K562 (cell line): ENCODE measurements at regions not wholly inside any gene's neighbourhood (a gene's known extent, or its start where the extent isn't known, plus 50 kb on each side); places are given as distances from the start of the nearest gene placed in this dataset.

Experiments
- CTCF ChIP-seq, 3 experiments: IDR thresholded peaks in 2 of 3; conservative IDR thresholded peaks in 1 of 3; 2 replicates each; pipeline ENCODE4 v1.5.1; 2011 to 2012; ENCODE audit warnings: low read length in 3 of 3, mild to moderate bottlenecking in 3 of 3, control low read depth in 2 of 3, improper control_type of control experiment in 1 of 3, inconsistent platforms in 1 of 3, low read depth in 1 of 3, mixed read lengths in 1 of 3, moderate library complexity in 1 of 3; ENCODE audit not compliant: insufficient read depth in 2 of 3
- FOXJ3 ChIP-seq: sonication (generic); formaldehyde crosslinking; IDR thresholded peaks from 2 replicates; pipeline ENCODE4 v1.4.0; 2020; ENCODE audit warnings: mild to moderate bottlenecking, missing genetic modification reagents
- RBBP5 ChIP-seq: fragments of 200-600 bp; sonication (generic); IDR thresholded peaks from 2 replicates; pipeline ENCODE4 v1.6.1; 2012; ENCODE audit warnings: borderline replicate concordance, mild to moderate bottlenecking, low read length, control low read depth, inconsistent platforms; ENCODE audit not compliant: insufficient read depth, poor library complexity, severe bottlenecking
- SMC3 ChIP-seq: conservative IDR thresholded peaks from 2 replicates; pipeline ENCODE4 v1.6.1; 2011; ENCODE audit warnings: low read depth, low read length, improper control_type of control experiment; ENCODE audit not compliant: insufficient read depth
- ZBTB1 ChIP-seq: sonication (generic); formaldehyde crosslinking; IDR thresholded peaks from 2 replicates; pipeline ENCODE4 v1.8.1; 2023; ENCODE audit warnings: missing genetic modification reagents, low read depth, mild to moderate bottlenecking, borderline replicate concordance
- ZC3H4 ChIP-seq: sonication (generic); formaldehyde crosslinking; IDR thresholded peaks from 2 replicates; pipeline ENCODE4 v1.9.0; 2021; ENCODE audit warnings: missing genetic modification reagents, borderline replicate concordance
- ZFPM2 ChIP-seq: fragments of 250-450 bp; sonication (Bioruptor Pico); IDR thresholded peaks from 2 replicates; pipeline ENCODE4 v1.5.1; 2022; ENCODE audit warnings: mild to moderate bottlenecking
- TF ChIP-seq, protein P1 (sequence below): fragments of 450-650 bp; IDR thresholded peaks from 2 replicates; pipeline ENCODE4 v1.6.1; 2017; ENCODE audit warnings: antibody characterized with exemption, mild to moderate bottlenecking

DNA sequence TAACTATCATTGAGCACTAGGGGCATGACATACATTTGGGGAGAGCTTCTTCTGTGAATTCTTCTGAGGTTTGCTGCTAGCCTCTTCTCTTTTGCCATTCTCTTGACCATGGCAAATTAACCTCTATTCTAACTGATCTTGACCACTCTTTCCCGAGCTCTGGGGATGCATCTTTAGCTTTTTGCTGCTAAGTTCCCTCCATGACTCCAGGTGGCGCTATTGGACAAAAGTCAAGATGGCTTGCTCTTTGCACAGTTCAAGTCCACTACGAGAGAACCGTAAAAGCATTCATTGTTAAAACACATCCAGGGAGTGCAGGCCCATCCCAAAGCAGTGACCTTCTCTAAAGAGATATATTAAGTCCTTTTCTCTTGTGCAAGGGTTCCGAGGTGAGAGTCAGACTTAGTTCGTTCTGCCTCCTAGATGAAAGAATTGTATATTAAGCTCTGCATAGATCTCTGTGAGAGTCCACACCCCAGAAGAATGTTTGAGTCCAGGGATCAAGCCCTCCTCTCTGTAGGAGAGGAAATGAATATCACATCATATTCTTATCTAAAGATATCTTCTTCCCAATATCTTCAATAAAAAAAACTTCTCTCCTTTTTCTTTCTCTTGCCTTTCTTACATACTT lies 1152.9 kb upstream of the CDH6 start (continued):
- peak; percentile 70 for TF ChIP-seq SMC3
- peak; percentile 62 to 76 (median 74) for TF ChIP-seq CTCF (IDR thresholded peaks at IDR 0.05 in 2 of 3, conservative IDR thresholded peaks at IDR 0.05 in 1 of 3; ENCODE audit: insufficient read depth in 2 of 3, low read depth in 1 of 3, low read length in 3 of 3)
- no peak for TF ChIP-seq ZFPM2 (CRISPR knock-in tag)
- no peak for TF ChIP-seq RBBP5
- TF ChIP-seq, protein P1, sequence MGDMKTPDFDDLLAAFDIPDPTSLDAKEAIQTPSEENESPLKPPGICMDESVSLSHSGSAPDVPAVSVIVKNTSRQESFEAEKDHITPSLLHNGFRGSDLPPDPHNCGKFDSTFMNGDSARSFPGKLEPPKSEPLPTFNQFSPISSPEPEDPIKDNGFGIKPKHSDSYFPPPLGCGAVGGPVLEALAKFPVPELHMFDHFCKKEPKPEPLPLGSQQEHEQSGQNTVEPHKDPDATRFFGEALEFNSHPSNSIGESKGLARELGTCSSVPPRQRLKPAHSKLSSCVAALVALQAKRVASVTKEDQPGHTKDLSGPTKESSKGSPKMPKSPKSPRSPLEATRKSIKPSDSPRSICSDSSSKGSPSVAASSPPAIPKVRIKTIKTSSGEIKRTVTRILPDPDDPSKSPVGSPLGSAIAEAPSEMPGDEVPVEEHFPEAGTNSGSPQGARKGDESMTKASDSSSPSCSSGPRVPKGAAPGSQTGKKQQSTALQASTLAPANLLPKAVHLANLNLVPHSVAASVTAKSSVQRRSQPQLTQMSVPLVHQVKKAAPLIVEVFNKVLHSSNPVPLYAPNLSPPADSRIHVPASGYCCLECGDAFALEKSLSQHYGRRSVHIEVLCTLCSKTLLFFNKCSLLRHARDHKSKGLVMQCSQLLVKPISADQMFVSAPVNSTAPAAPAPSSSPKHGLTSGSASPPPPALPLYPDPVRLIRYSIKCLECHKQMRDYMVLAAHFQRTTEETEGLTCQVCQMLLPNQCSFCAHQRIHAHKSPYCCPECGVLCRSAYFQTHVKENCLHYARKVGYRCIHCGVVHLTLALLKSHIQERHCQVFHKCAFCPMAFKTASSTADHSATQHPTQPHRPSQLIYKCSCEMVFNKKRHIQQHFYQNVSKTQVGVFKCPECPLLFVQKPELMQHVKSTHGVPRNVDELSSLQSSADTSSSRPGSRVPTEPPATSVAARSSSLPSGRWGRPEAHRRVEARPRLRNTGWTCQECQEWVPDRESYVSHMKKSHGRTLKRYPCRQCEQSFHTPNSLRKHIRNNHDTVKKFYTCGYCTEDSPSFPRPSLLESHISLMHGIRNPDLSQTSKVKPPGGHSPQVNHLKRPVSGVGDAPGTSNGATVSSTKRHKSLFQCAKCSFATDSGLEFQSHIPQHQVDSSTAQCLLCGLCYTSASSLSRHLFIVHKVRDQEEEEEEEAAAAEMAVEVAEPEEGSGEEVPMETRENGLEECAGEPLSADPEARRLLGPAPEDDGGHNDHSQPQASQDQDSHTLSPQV: no peak
- no peak for TF ChIP-seq ZC3H4 (CRISPR knock-in tag)
- TF ChIP-seq ZBTB1 (CRISPR knock-in tag): no peak
- no peak for TF ChIP-seq FOXJ3 (CRISPR knock-in tag)
- TF ChIP-seq, all 486 proteins: peak for 6
